K562 (cell line): ENCODE measurements at regions not wholly inside any gene's neighbourhood (a gene's known extent, or its start where the extent isn't known, plus 50 kb on each side); places are given as distances from the start of the nearest gene placed in this dataset.

Experiments used
- ATAC-seq: fragments of 200-7000 bp; cut with Tn5 transposase; 3 replicates; pipeline ENCODE4 v1.9.1; 2020; ENCODE audit warnings: moderate library complexity
- BruUV-seq: library from RNA; stranded (reverse); fragments of 400-500 nt; replicated peaks from 2 replicates; lab custom pipeline; 2021; lab: Mats Ljungman, UMichigan
- CTCF ChIA-PET: fragments of 300-600 bp; formaldehyde crosslinking; extraction: SDS; loops from one replicate; lab custom pipeline; 2021; ENCODE audit warnings: low intra/inter-chr PET ratio; lab: Yijun Ruan, JAX
- POLR2A ChIA-PET: fragments of 300-600, 350-650 bp; sonication (Branson Sonifier 250); formaldehyde crosslinking; extraction: SDS; loops from one replicate; lab custom pipeline; 2021; ENCODE audit warnings: antibody characterized with exemption, inconsistent platforms; lab: Yijun Ruan, JAX
- DNase-seq, 4 experiments: peaks; one replicate each; pipeline versions ENCODE4 v3.0.0 to v3.0.0-alpha.2; 2011 to 2018; ENCODE audit warnings: low spot score in 3 of 4, mixed read lengths in 3 of 4; ENCODE audit errors: extremely low read depth in 1 of 4
- FAIRE-seq: peaks from 2 replicates; lab custom pipeline; 2011; peaks lifted over from hg19 to GRCh38; lab: Jason Lieb, UNC
- H2AFZ ChIP-seq: 2 replicates; pipeline ENCODE4 v1.6.0; 2011; ENCODE audit warnings: low read depth, low read length, control low read depth, inconsistent platforms
- H3K27ac ChIP-seq: fragments of 200-600 bp; 3 replicates; pipeline ENCODE4 v1.8.0; 2011; ENCODE audit warnings: low read depth, mild to moderate bottlenecking, control low read depth, inconsistent platforms, low read length, moderate library complexity, mixed read lengths; ENCODE audit errors: extremely low read depth
- H3K27me3 ChIP-seq, 2 experiments: fragments of 300-600 bp in 1 of 2; 2 replicates in 1 of 2; 3 replicates in 1 of 2; pipeline versions ENCODE4 v1.6.0 to v1.8.0; 2011; ENCODE audit warnings: inconsistent platforms in 2 of 2, low read length in 2 of 2, mild to moderate bottlenecking in 1 of 2, mixed read lengths in 1 of 2, moderate library complexity in 1 of 2; ENCODE audit not compliant: control insufficient read depth in 2 of 2, insufficient read depth in 2 of 2
- H3K36me3 ChIP-seq: fragments of 300-600 bp; 3 replicates; pipeline ENCODE4 v1.8.0; 2011; ENCODE audit warnings: mild to moderate bottlenecking, low read length, inconsistent platforms; ENCODE audit not compliant: control insufficient read depth, insufficient read depth
- H3K4me1 ChIP-seq, 2 experiments: fragments of 200-600 bp in 1 of 2; replicated peaks in 1 of 2; 2 replicates in 1 of 2; 3 replicates in 1 of 2; pipeline versions ENCODE4 v1.5.1 to v1.8.0; 2011; ENCODE audit warnings: inconsistent platforms in 2 of 2, low read length in 2 of 2, mild to moderate bottlenecking in 1 of 2, mixed read lengths in 1 of 2, moderate library complexity in 1 of 2; ENCODE audit not compliant: control insufficient read depth in 2 of 2, insufficient read depth in 2 of 2
- H3K4me2 ChIP-seq: 2 replicates; pipeline ENCODE4 v1.6.1; 2011; ENCODE audit warnings: low read length, control low read depth, inconsistent platforms, mixed read lengths; ENCODE audit not compliant: insufficient read depth
- H3K4me3 ChIP-seq: fragments of 200-600 bp; sonication (generic), shearing (Covaris generic); 2 replicates; pipeline ENCODE4 v1.5.1; 2016; ENCODE audit warnings: control low read depth, inconsistent platforms
- H3K79me2 ChIP-seq: fragments of 200-600 bp; 3 replicates; pipeline ENCODE4 v1.8.0; 2011; ENCODE audit warnings: low read length, inconsistent platforms; ENCODE audit not compliant: control insufficient read depth, insufficient read depth
- H3K9ac ChIP-seq, 2 experiments: 2 replicates each; pipeline versions ENCODE4 v1.6.0 to v1.6.1; 2011; ENCODE audit warnings: low read depth in 2 of 2, low read length in 2 of 2, control low read depth in 1 of 2, inconsistent platforms in 1 of 2, mild to moderate bottlenecking in 1 of 2, mixed read lengths in 1 of 2; ENCODE audit not compliant: insufficient read depth in 1 of 2
- H3K9me1 ChIP-seq: one replicate; pipeline ENCODE4 v1.6.0; 2011; ENCODE audit warnings: inconsistent platforms, mild to moderate bottlenecking, low read length, moderate library complexity; ENCODE audit not compliant: control insufficient read depth, insufficient read depth
- H3K9me3 ChIP-seq: replicated peaks from 2 replicates; pipeline ENCODE4 v1.5.1; 2011; ENCODE audit warnings: low read depth, low read length, inconsistent platforms; ENCODE audit not compliant: control insufficient read depth, insufficient read depth
- H4K20me1 ChIP-seq: replicated peaks from 2 replicates; pipeline ENCODE4 v1.6.1; 2011; ENCODE audit warnings: low read length, inconsistent platforms, mixed read lengths; ENCODE audit not compliant: control insufficient read depth, insufficient read depth
- CBFB ChIP-seq: sonication (generic); formaldehyde crosslinking; IDR thresholded peaks from 2 replicates; pipeline ENCODE4 v1.4.0; 2020; ENCODE audit warnings: mild to moderate bottlenecking, missing genetic modification reagents
- CBX3 ChIP-seq, 2 experiments: IDR thresholded peaks; 1 replicate in 1 of 2; 2 replicates in 1 of 2; pipeline ENCODE4 v1.6.1; 2012; ENCODE audit warnings: inconsistent platforms in 2 of 2, low read length in 2 of 2, borderline replicate concordance in 1 of 2, control low read depth in 1 of 2
- GATAD2B ChIP-seq: fragments of 450-650 bp; IDR thresholded peaks from 2 replicates; pipeline ENCODE4 v1.6.1; 2017; ENCODE audit warnings: mild to moderate bottlenecking, borderline replicate concordance
- KDM5B ChIP-seq: fragments of 200-600 bp; sonication (generic); IDR thresholded peaks from 2 replicates; pipeline ENCODE4 v1.6.1; 2012; ENCODE audit warnings: low read depth, mild to moderate bottlenecking, moderate library complexity, low read length, control low read depth, inconsistent platforms; ENCODE audit not compliant: insufficient replicate concordance
- MBD2 ChIP-seq: sonication (generic); IDR thresholded peaks from 2 replicates; pipeline ENCODE4 v1.6.1; 2016; ENCODE audit warnings: low read depth, borderline replicate concordance
- MYNN ChIP-seq, 2 experiments: sonication (generic); formaldehyde crosslinking in 1 of 2; IDR thresholded peaks; 2 replicates each; pipeline versions ENCODE4 v1.5.0 to v1.6.1; 2016 to 2020; ENCODE audit warnings: antibody characterized with exemption in 1 of 2, missing genetic modification reagents in 1 of 2
- NELFE ChIP-seq: IDR thresholded peaks from 2 replicates; pipeline ENCODE4 v1.6.1; 2011; ENCODE audit warnings: mild to moderate bottlenecking; ENCODE audit not compliant: insufficient read depth, insufficient read length
- NFXL1 ChIP-seq: fragments of 450-650 bp; formaldehyde crosslinking; IDR thresholded peaks from 2 replicates; pipeline ENCODE4 v1.4.0; 2021; ENCODE audit warnings: mild to moderate bottlenecking
- NR1H2 ChIP-seq: sonication (generic); formaldehyde crosslinking; IDR thresholded peaks from 2 replicates; pipeline ENCODE4 v1.4.0; 2020; ENCODE audit warnings: mild to moderate bottlenecking, missing genetic modification reagents
- RFX1 ChIP-seq: fragments of 450-650 bp; IDR thresholded peaks from 2 replicates; pipeline ENCODE4 v1.6.1; 2016; ENCODE audit warnings: mild to moderate bottlenecking, moderate library complexity
- SMARCB1 ChIP-seq: IDR thresholded peaks from 2 replicates; pipeline ENCODE4 v1.6.1; 2011; ENCODE audit warnings: improper control_type of control experiment, low read depth; ENCODE audit not compliant: insufficient read length
- TCF7 ChIP-seq: sonication (generic); IDR thresholded peaks from 2 replicates; pipeline ENCODE4 v1.6.1; 2016; ENCODE audit warnings: antibody characterized with exemption, borderline replicate concordance
- USF1 ChIP-seq: sonication (generic); formaldehyde crosslinking; IDR thresholded peaks from 2 replicates; pipeline ENCODE4 v1.9.0; 2022; ENCODE audit warnings: mild to moderate bottlenecking, missing genetic modification reagents
- WHSC1 ChIP-seq: IDR thresholded peaks from one replicate; pipeline ENCODE4 v1.6.1; 2012; ENCODE audit warnings: low read length, control low read depth, inconsistent platforms
- ZBED1 ChIP-seq: IDR thresholded peaks from 2 replicates; pipeline ENCODE4 v1.6.1; 2014
- ZKSCAN1 ChIP-seq: fragments of 150-350 bp; IDR thresholded peaks from 2 replicates; pipeline ENCODE4 v1.6.1; 2016; ENCODE audit warnings: low read depth, low read length
- in situ Hi-C: fragments of 300-500 bp; cut with MboI; formaldehyde crosslinking; loops from 4 replicates; pipeline ENCODE4 v1.15.0; 2018; ENCODE audit warnings: inconsistent platforms, mixed read lengths
- intact Hi-C: fragments of 100-400 bp; cut with micrococcal nuclease; formaldehyde crosslinking; loops from 2 replicates; pipeline ENCODE4 v1.14.2; 2022
- TF ChIP-seq, protein P1 (sequence below): sonication (generic); formaldehyde crosslinking; IDR thresholded peaks from 2 replicates; pipeline ENCODE4 v1.9.0; 2022; ENCODE audit warnings: mild to moderate bottlenecking, missing genetic modification reagents

GRCh38 chr1:60133848-60134247 is 60.3 kb upstream of the C1orf87 start:
- no peak overlapping the region for H3K4me3 ChIP-seq
- BruUV-seq, result no TSS peak
- ChIA-PET CTCF (no interaction called here), POLR2A (no interaction called here)
- no peaks in the 10 kb centered on the region for H3K9me3 ChIP-seq
- FAIRE-seq (no peak), ATAC-seq (no peak), DNase-seq (no peak)
- H4K20me1 ChIP-seq, result no peaks in the 10 kb centered on the region
- no peaks in the 10 kb centered on the region for H3K79me2 ChIP-seq
- intact Hi-C loops (no loop called here), in situ Hi-C loops (no loop called here)
- no peaks in the 10 kb centered on the region for H3K36me3 ChIP-seq
- no peak overlapping the region for H3K9ac ChIP-seq
- H3K9me1 ChIP-seq, result no peaks in the 10 kb centered on the region
- H3K4me2 ChIP-seq, result no peak overlapping the region
- H3K27me3 ChIP-seq, result no peaks in the 10 kb centered on the region
- no peak overlapping the region for H2AFZ ChIP-seq
- H3K4me1 ChIP-seq, result no peaks in the 10 kb centered on the region
- no peak overlapping the region for H3K27ac ChIP-seq
- TF ChIP-seq ZKSCAN1, result no peak
- no peak for TF ChIP-seq ZBED1
- no peak for TF ChIP-seq WHSC1
- TF ChIP-seq NR1H2 (CRISPR knock-in tag), result no peak
- no peak for TF ChIP-seq GATAD2B
- TF ChIP-seq MYNN (IDR thresholded peaks at IDR 0.05), result no peak
- no peak for TF ChIP-seq MYNN (CRISPR knock-in tag; IDR thresholded peaks at IDR 0.05)
- no peak for TF ChIP-seq CBFB (CRISPR knock-in tag)
- TF ChIP-seq SMARCB1, result no peak
- no peak for TF ChIP-seq USF1 (CRISPR knock-in tag)
- TF ChIP-seq NFXL1 (CRISPR knock-in tag), result no peak
- TF ChIP-seq, protein P1, sequence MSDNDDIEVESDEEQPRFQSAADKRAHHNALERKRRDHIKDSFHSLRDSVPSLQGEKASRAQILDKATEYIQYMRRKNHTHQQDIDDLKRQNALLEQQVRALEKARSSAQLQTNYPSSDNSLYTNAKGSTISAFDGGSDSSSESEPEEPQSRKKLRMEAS (CRISPR knock-in tag), result no peak
- TF ChIP-seq NELFE, result no peak
- TF ChIP-seq MBD2, result no peak
- TF ChIP-seq TCF7, result no peak
- TF ChIP-seq KDM5B, result no peak
- no peak for TF ChIP-seq RFX1
- TF ChIP-seq CBX3 (IDR thresholded peaks at IDR 0.05; ENCODE audit: borderline replicate concordance in 1 of 2, low read length in 2 of 2), result no peak
